Lung (tissue), 11 donors: ENCODE measurements at regions not wholly inside any gene's neighbourhood (a gene's known extent, or its start where the extent isn't known, plus 50 kb on each side); places are given as distances from the start of the nearest gene placed in this dataset.

ENCODE experiments used
- ATAC-seq: fragments of 200-7000 bp; cut with Tn5 transposase; one replicate; pipeline ENCODE4 v1.9.1; 2020; ENCODE audit warnings: moderate number of reproducible peaks; ENCODE audit not compliant: insufficient read depth, low FRiP score
- DNase-seq, 3 donors: peaks; one replicate each; pipeline ENCODE4 v3.0.0-alpha.2; 2013 to 2017
- H3K27ac ChIP-seq, 2 donors: one replicate each; pipeline ENCODE4 v1.5.1; 2013; ENCODE audit warnings: mild to moderate bottlenecking in 2 of 2, moderate library complexity in 2 of 2, control low read depth in 1 of 2, inconsistent platforms in 1 of 2, low read depth in 1 of 2, low read length in 1 of 2
- H3K27me3 ChIP-seq, 3 donors: one replicate each; pipeline ENCODE4 v1.5.1; 2013; ENCODE audit warnings: low read length in 2 of 3; ENCODE audit not compliant: control insufficient read depth in 3 of 3, insufficient read depth in 3 of 3
- H3K36me3 ChIP-seq, 4 donors: one replicate each; pipeline ENCODE4 v1.5.1; 2013; ENCODE audit warnings: low read length in 4 of 4, mild to moderate bottlenecking in 1 of 4, moderate library complexity in 1 of 4; ENCODE audit not compliant: control insufficient read depth in 4 of 4, insufficient read depth in 4 of 4
- H3K4me1 ChIP-seq, 5 donors: one replicate each; pipeline ENCODE4 v1.5.1; 2013; ENCODE audit warnings: low read length in 5 of 5, mild to moderate bottlenecking in 2 of 5, moderate library complexity in 1 of 5; ENCODE audit not compliant: control insufficient read depth in 5 of 5, insufficient read depth in 5 of 5
- H3K4me3 ChIP-seq: one replicate; pipeline ENCODE4 v1.5.1; 2013; ENCODE audit warnings: mild to moderate bottlenecking, control low read depth, moderate library complexity
- H3K9ac ChIP-seq, 2 donors: one replicate each; pipeline ENCODE4 v1.5.1; 2013; ENCODE audit warnings: low read length in 2 of 2, control low read depth in 1 of 2; ENCODE audit not compliant: insufficient read depth in 1 of 2
- H3K9me3 ChIP-seq, 4 donors: one replicate each; pipeline ENCODE4 v1.5.1; 2013; ENCODE audit warnings: low read length in 3 of 4, mild to moderate bottlenecking in 1 of 4, moderate library complexity in 1 of 4; ENCODE audit not compliant: control insufficient read depth in 4 of 4, insufficient read depth in 3 of 4
- WGBS, 2 donors: extraction: QIAGEN DNeasy Blood & Tissue Kit; methylation state at CpG; one replicate each; pipeline ENCODE4 v1.1.7; 2013; 5-methylcytosine and 5-hydroxymethylcytosine counted together
- TF ChIP-seq, protein P1 (sequence below): IDR thresholded peaks from 2 replicates; pipeline ENCODE4 v1.5.1; 2012; ENCODE audit warnings: mild to moderate bottlenecking; ENCODE audit errors: control extremely low read depth, extremely low read depth
- donor health status: control.
- donor health status: control.
- donor health status: Bipolar disorder and iron deficiency.
- donor health status: healthy.
- donor health status: DM: yes; HTN: yes; CAD: no.

GRCh38 chr18:6636091-6636490, 93.4 kb upstream of the ARHGAP28 start:
- H3K27me3 ChIP-seq: no peaks in the 10 kb centered on the region
- no peaks in the 10 kb centered on the region for H3K9me3 ChIP-seq
- H3K36me3 ChIP-seq: peaks cover 0 to 10% (median 1%) of the 10 kb centered on the region in 4 donors
- DNase-seq (peak in 2 of 3 donors; percentile 84 to 87), ATAC-seq (no peak)
- no peak overlapping the region for H3K4me3 ChIP-seq
- peaks cover 0 to 77% (median 0%) of the 10 kb centered on the region in 5 donors for H3K4me1 ChIP-seq
- H3K9ac ChIP-seq: no peak overlapping the region
- no peak overlapping the region for H3K27ac ChIP-seq
- WGBS, 2 donors: 55 to 77% methylated on average over 1 of the region's 1 CpG
- TF ChIP-seq, protein P1, sequence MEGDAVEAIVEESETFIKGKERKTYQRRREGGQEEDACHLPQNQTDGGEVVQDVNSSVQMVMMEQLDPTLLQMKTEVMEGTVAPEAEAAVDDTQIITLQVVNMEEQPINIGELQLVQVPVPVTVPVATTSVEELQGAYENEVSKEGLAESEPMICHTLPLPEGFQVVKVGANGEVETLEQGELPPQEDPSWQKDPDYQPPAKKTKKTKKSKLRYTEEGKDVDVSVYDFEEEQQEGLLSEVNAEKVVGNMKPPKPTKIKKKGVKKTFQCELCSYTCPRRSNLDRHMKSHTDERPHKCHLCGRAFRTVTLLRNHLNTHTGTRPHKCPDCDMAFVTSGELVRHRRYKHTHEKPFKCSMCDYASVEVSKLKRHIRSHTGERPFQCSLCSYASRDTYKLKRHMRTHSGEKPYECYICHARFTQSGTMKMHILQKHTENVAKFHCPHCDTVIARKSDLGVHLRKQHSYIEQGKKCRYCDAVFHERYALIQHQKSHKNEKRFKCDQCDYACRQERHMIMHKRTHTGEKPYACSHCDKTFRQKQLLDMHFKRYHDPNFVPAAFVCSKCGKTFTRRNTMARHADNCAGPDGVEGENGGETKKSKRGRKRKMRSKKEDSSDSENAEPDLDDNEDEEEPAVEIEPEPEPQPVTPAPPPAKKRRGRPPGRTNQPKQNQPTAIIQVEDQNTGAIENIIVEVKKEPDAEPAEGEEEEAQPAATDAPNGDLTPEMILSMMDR: no peak

GRCh38 chr18:6638447-6638846, 91.1 kb upstream of the ARHGAP28 start:
- H3K9me3 ChIP-seq: no peaks in the 10 kb centered on the region
- peak; percentile 60 to 95 (median 95) for DNase-seq
- WGBS, 2 donors: 37 to 69% methylated on average over 5 of the region's 5 CpGs
- no peak for ATAC-seq
- H3K36me3 ChIP-seq: peaks cover 0 to 18% (median 9%) of the 10 kb centered on the region in 4 donors
- no peak overlapping the region for H3K4me3 ChIP-seq
- no peak overlapping the region for H3K9ac ChIP-seq
- H3K4me1 ChIP-seq: peaks cover 0 to 71% (median 0%) of the 10 kb centered on the region in 5 donors
- H3K27me3 ChIP-seq: no peaks in the 10 kb centered on the region
- TF ChIP-seq, protein P1: no peak
- no peak overlapping the region for H3K27ac ChIP-seq

DNA sequence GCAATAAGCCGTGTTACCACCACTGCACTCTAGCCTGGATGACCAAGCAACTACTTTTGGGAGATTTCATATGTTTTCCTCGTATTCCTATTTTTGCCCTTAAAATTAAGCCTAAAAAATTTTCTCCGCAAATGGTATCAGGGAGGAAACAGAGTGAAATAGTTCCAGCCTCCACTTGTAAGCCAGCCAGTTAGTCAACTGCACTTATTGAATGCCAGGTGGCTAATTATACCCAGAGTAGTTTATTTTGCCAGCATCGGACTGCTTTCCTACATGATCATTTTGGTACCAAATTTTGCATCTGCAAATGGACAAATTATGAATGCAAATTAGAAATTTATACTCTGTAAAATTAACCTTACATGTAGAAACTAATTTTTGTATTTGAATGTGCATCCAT, 90.2 kb upstream of the ARHGAP28 start:
- peaks cover 0 to 22% (median 9%) of the 10 kb centered on the region in 4 donors for H3K36me3 ChIP-seq
- peaks cover 0 to 2% (median 0%) of the 10 kb centered on the region in 4 donors for H3K9me3 ChIP-seq
- no peaks in the 10 kb centered on the region for H3K27me3 ChIP-seq
- ATAC-seq (no peak), DNase-seq (no peak)
- H3K27ac ChIP-seq: no peak overlapping the region
- whole genome bisulfite sequencing, 2 donors: 85 to 93% methylated on average over 4 of the region's 4 CpGs
- H3K4me3 ChIP-seq: no peak overlapping the region
- H3K4me1 ChIP-seq: peaks cover 0 to 64% (median 0%) of the 10 kb centered on the region in 5 donors
- H3K9ac ChIP-seq: no peak overlapping the region
- TF ChIP-seq, protein P1: no peak
